ENCODE measurements at regions not wholly inside any gene's neighbourhood (a gene's known extent, or its start where the extent isn't known, plus 50 kb on each side); places are given as distances from the start of the nearest gene placed in this dataset.

- no peak for DNase-seq
Measured at GRCh38 chr3:41053220-41053619, 146.1 kb upstream of the CTNNB1 start.

DNA sequence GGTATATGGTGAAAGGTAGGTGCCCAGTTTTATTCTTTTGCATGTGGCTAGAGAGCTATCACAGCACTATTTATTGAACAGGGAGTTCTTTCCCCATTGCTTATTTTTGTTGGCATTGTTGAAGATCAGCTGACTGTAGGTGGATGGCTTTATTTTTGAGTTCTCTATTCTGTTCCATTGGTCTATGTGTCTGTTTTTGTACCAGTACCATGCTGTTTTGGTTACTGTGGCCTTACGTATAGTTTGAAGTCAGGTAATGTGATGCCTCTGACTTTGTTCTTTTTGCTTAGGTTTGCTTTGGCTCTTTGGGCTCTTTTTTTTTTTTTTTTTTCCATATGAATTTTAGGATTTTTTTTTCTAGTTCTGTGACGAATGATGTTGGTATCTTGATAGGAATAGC lies 139.2 kb upstream of the CTNNB1 start:
- DNase-seq: no peak

DNA sequence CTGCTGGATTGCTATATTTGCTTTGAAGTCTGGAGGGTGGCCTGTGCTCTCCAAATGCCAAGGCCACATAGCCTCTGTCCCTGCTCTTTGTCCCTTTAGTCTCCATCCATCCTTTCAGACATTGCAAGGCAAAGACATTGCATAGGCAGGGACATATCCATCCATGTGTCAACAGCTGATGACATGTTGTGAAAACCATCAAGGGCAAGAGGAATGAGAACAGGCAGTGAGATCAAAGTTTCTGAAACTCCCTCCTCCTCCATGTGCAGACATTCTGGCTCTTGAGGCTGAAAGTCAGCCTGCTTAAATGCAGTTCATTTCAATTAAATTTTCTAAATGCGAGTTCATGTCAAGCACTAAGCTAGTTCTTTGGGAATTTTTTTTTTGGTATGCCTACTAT lies 135.2 kb upstream of the CTNNB1 start:
- DNase-seq: no peak

GRCh38 chr3:41064526-41064925 lies 134.8 kb upstream of the CTNNB1 start:
- DNase-seq: no peak

DNA sequence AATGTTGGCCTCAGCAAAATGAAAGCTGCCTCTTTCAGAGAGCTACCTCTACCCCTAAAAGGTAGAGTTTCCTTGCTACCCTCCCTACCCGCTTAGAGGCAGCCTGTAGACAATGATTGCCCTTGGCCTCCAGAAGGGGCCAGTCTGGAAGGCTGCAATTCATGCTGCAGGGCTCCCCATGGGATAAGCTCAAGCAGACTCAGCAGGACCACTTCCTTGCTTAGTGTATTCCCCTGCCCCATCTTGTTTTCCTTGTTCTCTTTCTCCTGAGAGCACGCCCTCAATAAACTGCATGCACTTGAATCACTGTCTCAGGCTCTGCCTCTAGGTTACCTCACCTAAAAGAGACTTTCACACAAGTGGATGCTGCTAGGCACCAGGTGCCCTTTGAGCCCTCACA lies 134.0 kb upstream of the CTNNB1 start:
- DNase-seq: no peak

DNA sequence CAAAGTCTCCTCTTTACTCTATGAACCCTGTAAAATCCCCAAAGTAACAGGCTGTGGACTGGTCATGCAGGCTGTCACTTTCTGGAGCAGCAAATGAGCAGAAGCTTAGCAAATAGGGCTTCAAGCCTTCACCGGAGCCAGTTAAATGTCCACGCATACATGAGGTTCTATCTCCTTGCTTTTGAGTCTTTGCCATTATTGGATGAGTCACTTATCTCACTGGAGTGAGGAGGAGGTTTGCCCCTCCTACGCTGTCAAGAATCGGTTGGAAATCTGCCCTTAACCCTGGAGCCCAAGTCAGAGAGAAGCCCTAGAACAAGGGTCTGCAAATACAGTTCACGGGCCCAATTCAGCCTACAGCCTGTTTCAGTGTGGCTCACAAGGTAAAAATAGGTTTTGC lies 126.1 kb upstream of the CTNNB1 start:
- DNase-seq: no peak

GRCh38 chr3:41075975-41076374 lies 123.3 kb upstream of the CTNNB1 start:
- DNase-seq: no peak

DNA sequence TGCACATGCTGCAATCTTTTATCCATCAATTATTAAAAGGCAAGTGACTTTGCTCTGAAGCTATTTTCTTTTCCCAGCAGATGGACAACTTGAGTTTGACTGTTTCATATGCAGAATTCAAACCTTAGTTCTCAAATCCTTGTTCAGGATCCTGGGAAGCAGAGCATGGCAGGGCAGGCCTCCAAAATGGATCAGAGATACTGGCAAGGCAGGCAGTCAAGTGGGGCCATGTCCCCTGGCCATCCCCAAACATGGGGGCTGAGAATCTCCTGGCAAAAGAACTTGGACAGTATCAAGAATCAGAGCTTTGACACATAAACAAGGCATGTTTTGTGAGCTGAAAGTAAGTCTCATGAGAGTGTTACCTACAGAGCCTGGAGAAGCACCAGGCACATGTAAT lies 122.9 kb upstream of the CTNNB1 start:
- no peak for DNase-seq

- DNase-seq: no peak
Measured at GRCh38 chr3:41080141-41080540, 119.2 kb upstream of the CTNNB1 start.

DNA sequence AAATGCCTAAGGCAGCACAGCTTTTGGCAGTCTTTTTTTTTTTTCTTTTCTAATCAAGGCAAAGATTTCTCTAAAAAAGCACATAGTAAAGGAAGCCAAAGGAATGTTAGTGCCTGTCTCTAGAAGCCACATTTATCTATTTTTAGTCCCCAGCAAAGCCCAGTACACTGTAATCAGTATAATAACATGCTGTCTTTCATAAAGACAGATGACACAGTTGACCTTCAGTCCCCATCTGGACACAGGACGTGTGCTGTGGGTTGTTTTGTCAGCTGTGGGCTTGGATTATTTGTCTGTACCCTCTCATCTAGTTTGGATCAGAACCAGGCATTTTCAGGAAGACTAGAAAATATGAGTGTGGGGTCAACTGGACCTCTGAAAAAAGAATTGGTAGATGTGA lies 110.4 kb upstream of the CTNNB1 start:
- no peak for DNase-seq

DNA sequence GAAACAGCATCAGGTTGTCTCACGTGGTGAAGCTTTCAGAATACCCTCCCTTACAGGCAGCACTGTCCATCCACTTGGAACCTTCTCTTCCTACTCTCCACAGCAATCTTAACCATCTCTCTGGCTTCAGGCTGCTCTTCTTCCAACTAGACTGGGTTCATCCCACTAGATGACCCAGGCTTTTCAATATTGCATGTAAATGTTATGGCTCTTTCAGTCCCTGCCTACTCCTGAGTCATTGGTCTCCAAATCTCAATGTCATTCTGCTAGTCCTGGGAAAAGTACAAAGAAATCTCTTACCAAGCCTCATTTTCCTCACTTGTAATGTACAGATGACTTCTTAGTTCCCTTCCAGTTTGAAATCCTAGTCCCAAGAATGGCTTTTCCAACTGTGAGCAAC lies 109.7 kb upstream of the CTNNB1 start:
- no peak for DNase-seq

GRCh38 chr3:41092844-41093243 lies 106.5 kb upstream of the CTNNB1 start:
- no peak for DNase-seq

GRCh38 chr3:41093476-41093875 lies 105.8 kb upstream of the CTNNB1 start:
- no peak for DNase-seq

- no peak for DNase-seq
Measured at GRCh38 chr3:41094351-41094750, 105.0 kb upstream of the CTNNB1 start.

- DNase-seq: no peak
Measured at GRCh38 chr3:41095702-41096101, 103.6 kb upstream of the CTNNB1 start.

DNA sequence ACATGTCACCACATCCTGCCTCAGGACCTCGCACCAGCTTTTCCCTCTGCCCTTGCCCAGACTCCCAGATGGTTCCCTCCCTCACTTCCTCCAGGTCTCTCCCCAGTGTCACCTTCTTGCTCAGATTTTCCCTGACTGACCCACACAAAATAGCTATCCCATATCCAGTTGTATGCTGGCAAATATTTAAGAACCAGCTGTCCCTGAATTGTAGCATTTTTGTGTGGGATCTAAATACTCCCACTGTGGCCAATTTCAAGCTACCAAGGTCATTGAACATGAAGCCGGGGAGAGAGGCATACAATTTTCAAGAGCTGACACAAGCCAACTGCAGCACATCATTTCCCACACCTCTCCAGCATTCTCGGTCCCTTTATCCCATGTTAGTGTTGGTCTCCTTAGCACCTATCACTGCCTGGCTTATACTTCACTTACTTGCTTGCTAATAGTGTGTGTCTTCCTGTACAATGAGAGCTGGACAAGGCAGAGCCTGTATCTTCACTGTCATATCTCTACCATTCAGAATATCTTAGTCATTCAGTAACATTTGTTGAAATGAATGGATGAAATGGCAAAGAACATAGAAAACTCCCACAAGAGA lies 101.3 kb upstream of the CTNNB1 start:
- no peak for DNase-seq

- no peak for DNase-seq
Measured at GRCh38 chr3:41101231-41101630, 98.1 kb upstream of the CTNNB1 start.

DNA sequence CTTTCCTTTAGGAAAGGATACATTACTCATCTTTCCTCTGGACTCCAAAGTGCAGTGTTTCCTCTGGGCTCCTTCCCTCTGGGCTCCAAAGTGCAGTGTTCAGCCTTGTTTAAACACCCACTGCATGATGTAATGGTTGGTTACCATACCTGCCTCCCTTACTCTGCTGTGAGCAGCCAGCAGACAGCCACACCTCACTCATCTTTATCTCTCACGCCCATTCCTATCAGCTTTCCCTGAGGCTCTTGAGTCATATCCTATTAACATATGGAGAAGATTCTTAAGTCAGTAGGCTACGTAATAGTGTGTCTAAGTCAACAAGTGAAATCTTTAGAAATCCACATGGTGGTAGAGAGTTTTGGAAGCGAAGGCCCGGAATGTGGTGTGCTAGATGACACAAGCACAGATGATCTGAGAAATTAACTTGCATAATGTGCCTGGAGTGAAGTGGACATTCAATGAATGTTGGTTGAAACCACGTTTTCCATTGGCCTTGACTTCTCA lies 97.2 kb upstream of the CTNNB1 start:
- DNase-seq: no peak

DNA sequence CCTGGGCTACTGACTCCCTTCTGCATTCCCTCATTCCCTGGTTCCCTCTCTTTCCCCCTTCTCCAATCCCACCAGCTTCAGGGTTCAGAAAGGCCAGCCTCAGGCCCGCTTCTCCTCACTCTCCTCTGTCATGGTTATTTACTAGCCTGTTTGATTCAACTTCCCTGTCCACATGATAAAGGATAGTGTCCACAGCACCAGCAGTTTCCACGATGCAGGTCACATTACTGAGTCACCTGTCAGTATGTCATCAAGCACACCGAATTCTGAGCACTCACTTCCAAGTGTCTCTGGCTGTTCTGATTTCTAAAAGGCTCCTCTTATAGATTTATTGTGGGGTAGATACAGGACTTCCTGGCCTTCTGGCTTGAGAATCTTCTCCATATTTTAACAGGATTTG lies 96.6 kb upstream of the CTNNB1 start:
- no peak for DNase-seq

- DNase-seq: no peak
Measured at GRCh38 chr3:41103200-41103599, 96.1 kb upstream of the CTNNB1 start.

GRCh38 chr3:41104147-41104546 lies 95.2 kb upstream of the CTNNB1 start:
- no peak for DNase-seq

- DNase-seq: no peak
Measured at GRCh38 chr3:41106691-41107090, 92.6 kb upstream of the CTNNB1 start.

- no peak for DNase-seq
Measured at GRCh38 chr3:41111011-41111410, 88.3 kb upstream of the CTNNB1 start.

DNA sequence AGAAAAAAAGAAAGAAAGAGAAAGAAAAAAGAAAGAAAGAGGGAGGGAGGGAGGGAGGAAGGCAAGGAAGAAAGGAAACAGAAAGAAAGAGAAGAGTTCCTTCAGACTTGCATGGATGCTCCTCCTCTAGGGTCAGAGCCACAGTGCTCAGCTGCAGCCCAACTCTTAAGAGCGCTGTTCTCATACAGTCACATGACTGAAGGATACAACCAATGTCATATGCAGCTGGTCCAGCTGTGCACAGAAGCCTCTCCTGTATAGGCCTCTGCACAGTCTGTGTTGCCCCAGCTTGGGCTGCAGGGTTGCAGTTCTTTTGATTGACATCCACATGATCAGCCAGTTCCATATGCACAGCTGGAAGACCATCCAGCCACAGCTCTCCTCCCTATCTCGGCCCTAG lies 86.8 kb upstream of the CTNNB1 start:
- DNase-seq: no peak

GRCh38 chr3:41115069-41115468 lies 84.2 kb upstream of the CTNNB1 start:
- DNase-seq: no peak

DNA sequence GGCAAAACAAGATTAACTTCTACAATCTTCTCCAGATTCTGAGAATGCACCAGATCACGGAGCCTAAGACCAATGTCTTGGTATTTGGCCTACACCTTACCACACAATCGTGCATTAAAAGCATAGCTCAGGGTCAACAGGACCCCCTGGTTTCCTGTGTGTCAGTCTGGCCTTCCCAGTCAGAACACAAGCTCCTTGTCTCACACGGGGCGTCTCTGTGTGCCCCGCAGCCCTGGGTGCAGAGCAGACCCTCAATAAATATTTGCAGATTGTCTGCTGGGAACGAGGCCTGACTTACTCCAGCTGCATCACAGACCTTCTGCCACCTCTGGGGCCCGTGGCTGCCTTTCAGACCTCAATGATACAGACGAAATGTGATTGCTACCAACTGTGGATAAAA lies 82.5 kb upstream of the CTNNB1 start:
- no peak for DNase-seq
